GM12878 (cell line): ENCODE measurements at regions not wholly inside any gene's neighbourhood (a gene's known extent, or its start where the extent isn't known, plus 50 kb on each side); places are given as distances from the start of the nearest gene placed in this dataset.

ENCODE experiments used
- ASH2L ChIP-seq: fragments of 300-600, 200-600 bp; sonication (generic); IDR thresholded peaks from 2 replicates; pipeline ENCODE4 v1.6.1; 2017; ENCODE audit warnings: low read depth, mild to moderate bottlenecking, borderline replicate concordance
- BACH1 ChIP-seq: fragments of 450-650 bp; IDR thresholded peaks from 2 replicates; pipeline ENCODE4 v1.6.1; 2017; ENCODE audit warnings: mild to moderate bottlenecking, borderline replicate concordance
- BCL11A ChIP-seq: IDR thresholded peaks from 2 replicates; pipeline ENCODE4 v1.6.1; 2011; ENCODE audit warnings: low read depth, low read length
- BMI1 ChIP-seq: fragments of 450-650 bp; IDR thresholded peaks from 2 replicates; pipeline ENCODE4 v1.6.1; 2016; ENCODE audit warnings: mild to moderate bottlenecking, moderate library complexity, borderline replicate concordance
- CEBPB ChIP-seq, 2 experiments: fragments of 150-350 bp in 1 of 2; IDR thresholded peaks; 2 replicates each; pipeline ENCODE4 v1.6.1; 2012 to 2014; ENCODE audit warnings: low read depth in 2 of 2, low read length in 2 of 2, borderline replicate concordance in 1 of 2, inconsistent platforms in 1 of 2
- CHD2 ChIP-seq: IDR thresholded peaks from 2 replicates; pipeline ENCODE4 v1.6.1; 2011; ENCODE audit warnings: low read depth, low read length, improper control_type of control experiment, borderline replicate concordance
- CREM ChIP-seq: IDR thresholded peaks from 2 replicates; pipeline ENCODE4 v1.6.1; 2014; ENCODE audit warnings: antibody characterized with exemption, low read depth
- E2F4 ChIP-seq: IDR thresholded peaks from 2 replicates; pipeline ENCODE4 v1.6.1; 2012; ENCODE audit warnings: low read depth, low read length, improper control_type of control experiment
- EP300 ChIP-seq, 2 experiments: fragments of 150-350 bp in 1 of 2; IDR thresholded peaks; 2 replicates each; pipeline ENCODE4 v1.6.1; 2011 to 2012; ENCODE audit warnings: low read depth in 2 of 2, low read length in 2 of 2, borderline replicate concordance in 1 of 2, improper control_type of control experiment in 1 of 2, inconsistent platforms in 1 of 2; ENCODE audit not compliant: control insufficient read depth in 1 of 2
- ESRRA ChIP-seq: IDR thresholded peaks from 2 replicates; pipeline ENCODE4 v1.6.1; 2012; ENCODE audit warnings: mild to moderate bottlenecking, low read length, improper control_type of control experiment
- FOXM1 ChIP-seq: IDR thresholded peaks from 2 replicates; pipeline ENCODE4 v1.6.1; 2012; ENCODE audit warnings: low read depth, mild to moderate bottlenecking, inconsistent platforms, low read length, moderate library complexity
- GATAD2B ChIP-seq: fragments of 450-650 bp; conservative IDR thresholded peaks from 2 replicates; pipeline ENCODE4 v1.6.1; 2017; ENCODE audit warnings: low read depth, mild to moderate bottlenecking, moderate library complexity
- HDGF ChIP-seq: fragments of 450-650 bp; IDR thresholded peaks from 2 replicates; pipeline ENCODE4 v1.6.1; 2016; ENCODE audit warnings: antibody characterized with exemption
- IKZF2 ChIP-seq, 2 experiments: fragments of 450-650 bp; IDR thresholded peaks; 2 replicates each; pipeline ENCODE4 v1.6.1; 2017; ENCODE audit warnings: mild to moderate bottlenecking in 2 of 2, moderate library complexity in 2 of 2
- JUND ChIP-seq: IDR thresholded peaks from 2 replicates; pipeline ENCODE4 v1.6.1; 2012; ENCODE audit warnings: low read depth, mild to moderate bottlenecking, low read length, improper control_type of control experiment, moderate library complexity
- MLLT1 ChIP-seq: fragments of 450-650 bp; IDR thresholded peaks from 2 replicates; pipeline ENCODE4 v1.6.1; 2016; ENCODE audit warnings: mild to moderate bottlenecking
- NR2F1 ChIP-seq: fragments of 450-650 bp; conservative IDR thresholded peaks from 2 replicates; pipeline ENCODE4 v1.6.1; 2017; ENCODE audit warnings: mild to moderate bottlenecking
- PKNOX1 ChIP-seq: fragments of 450-650 bp; IDR thresholded peaks from 2 replicates; pipeline ENCODE4 v1.6.1; 2016; ENCODE audit warnings: mild to moderate bottlenecking
- RFX5 ChIP-seq: IDR thresholded peaks from 2 replicates; pipeline ENCODE4 v1.6.1; 2011; ENCODE audit warnings: low read depth, low read length, improper control_type of control experiment
- RUNX3 ChIP-seq: IDR thresholded peaks from 2 replicates; pipeline ENCODE4 v1.6.1; 2012; ENCODE audit warnings: low read length, inconsistent platforms
- WRNIP1 ChIP-seq: IDR thresholded peaks from 2 replicates; pipeline ENCODE4 v1.6.1; 2011; ENCODE audit warnings: low read depth, low read length, improper control_type of control experiment, borderline replicate concordance
- YY1 ChIP-seq: IDR thresholded peaks from 2 replicates; pipeline ENCODE4 v1.6.1; 2011; ENCODE audit warnings: low read depth, mild to moderate bottlenecking, low read length
- TF ChIP-seq, protein P1 (sequence below): fragments of 450-650 bp; IDR thresholded peaks from 2 replicates; pipeline ENCODE4 v1.6.1; 2017; ENCODE audit warnings: mild to moderate bottlenecking, low read depth, inconsistent platforms; ENCODE audit not compliant: poor library complexity, severe bottlenecking
- TF ChIP-seq, protein P2 (sequence below): fragments of 450-650 bp; IDR thresholded peaks from 2 replicates; pipeline ENCODE4 v1.6.1; 2017; ENCODE audit warnings: antibody characterized with exemption, mild to moderate bottlenecking, moderate library complexity

GRCh38 chr1:221878134-221878533 lies 136.2 kb upstream of the DUSP10 start (continued):
- no peak for TF ChIP-seq MLLT1
- TF ChIP-seq EP300 (IDR thresholded peaks at IDR 0.05; ENCODE audit: borderline replicate concordance in 1 of 2, control insufficient read depth in 1 of 2, low read depth in 2 of 2, low read length in 2 of 2): peak; percentile 54 to 86; a peak in 2 of 4 replicates
- TF ChIP-seq, protein P1, sequence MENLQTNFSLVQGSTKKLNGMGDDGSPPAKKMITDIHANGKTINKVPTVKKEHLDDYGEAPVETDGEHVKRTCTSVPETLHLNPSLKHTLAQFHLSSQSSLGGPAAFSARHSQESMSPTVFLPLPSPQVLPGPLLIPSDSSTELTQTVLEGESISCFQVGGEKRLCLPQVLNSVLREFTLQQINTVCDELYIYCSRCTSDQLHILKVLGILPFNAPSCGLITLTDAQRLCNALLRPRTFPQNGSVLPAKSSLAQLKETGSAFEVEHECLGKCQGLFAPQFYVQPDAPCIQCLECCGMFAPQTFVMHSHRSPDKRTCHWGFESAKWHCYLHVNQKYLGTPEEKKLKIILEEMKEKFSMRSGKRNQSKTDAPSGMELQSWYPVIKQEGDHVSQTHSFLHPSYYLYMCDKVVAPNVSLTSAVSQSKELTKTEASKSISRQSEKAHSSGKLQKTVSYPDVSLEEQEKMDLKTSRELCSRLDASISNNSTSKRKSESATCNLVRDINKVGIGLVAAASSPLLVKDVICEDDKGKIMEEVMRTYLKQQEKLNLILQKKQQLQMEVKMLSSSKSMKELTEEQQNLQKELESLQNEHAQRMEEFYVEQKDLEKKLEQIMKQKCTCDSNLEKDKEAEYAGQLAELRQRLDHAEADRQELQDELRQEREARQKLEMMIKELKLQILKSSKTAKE: peak; percentile 37
- TF ChIP-seq ESRRA: no peak
- no peak for TF ChIP-seq CHD2
- TF ChIP-seq HDGF: no peak
- 0 out of 4 replicates have a peak, but pooled peaks of 1 of the 2 experiments have one; percentile 31 for TF ChIP-seq CEBPB (IDR thresholded peaks at IDR 0.05; ENCODE audit: borderline replicate concordance in 1 of 2, low read depth in 2 of 2, low read length in 2 of 2)
- peak; percentile 28; the same call in 1 of the 2 replicates for TF ChIP-seq JUND
- peak; percentile 92 for TF ChIP-seq IKZF2 (IDR thresholded peaks at IDR 0.05)
- TF ChIP-seq GATAD2B: no peak
- TF ChIP-seq RUNX3: peak; percentile 94
- TF ChIP-seq RFX5: no peak
- TF ChIP-seq ASH2L: no peak
- TF ChIP-seq NR2F1: no peak
- TF ChIP-seq, protein P2, sequence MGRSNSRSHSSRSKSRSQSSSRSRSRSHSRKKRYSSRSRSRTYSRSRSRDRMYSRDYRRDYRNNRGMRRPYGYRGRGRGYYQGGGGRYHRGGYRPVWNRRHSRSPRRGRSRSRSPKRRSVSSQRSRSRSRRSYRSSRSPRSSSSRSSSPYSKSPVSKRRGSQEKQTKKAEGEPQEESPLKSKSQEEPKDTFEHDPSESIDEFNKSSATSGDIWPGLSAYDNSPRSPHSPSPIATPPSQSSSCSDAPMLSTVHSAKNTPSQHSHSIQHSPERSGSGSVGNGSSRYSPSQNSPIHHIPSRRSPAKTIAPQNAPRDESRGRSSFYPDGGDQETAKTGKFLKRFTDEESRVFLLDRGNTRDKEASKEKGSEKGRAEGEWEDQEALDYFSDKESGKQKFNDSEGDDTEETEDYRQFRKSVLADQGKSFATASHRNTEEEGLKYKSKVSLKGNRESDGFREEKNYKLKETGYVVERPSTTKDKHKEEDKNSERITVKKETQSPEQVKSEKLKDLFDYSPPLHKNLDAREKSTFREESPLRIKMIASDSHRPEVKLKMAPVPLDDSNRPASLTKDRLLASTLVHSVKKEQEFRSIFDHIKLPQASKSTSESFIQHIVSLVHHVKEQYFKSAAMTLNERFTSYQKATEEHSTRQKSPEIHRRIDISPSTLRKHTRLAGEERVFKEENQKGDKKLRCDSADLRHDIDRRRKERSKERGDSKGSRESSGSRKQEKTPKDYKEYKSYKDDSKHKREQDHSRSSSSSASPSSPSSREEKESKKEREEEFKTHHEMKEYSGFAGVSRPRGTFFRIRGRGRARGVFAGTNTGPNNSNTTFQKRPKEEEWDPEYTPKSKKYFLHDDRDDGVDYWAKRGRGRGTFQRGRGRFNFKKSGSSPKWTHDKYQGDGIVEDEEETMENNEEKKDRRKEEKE: no peak
- no peak for TF ChIP-seq PKNOX1
- no peak for TF ChIP-seq BMI1
- peak; percentile 62; the same call in 1 of the 2 replicates for TF ChIP-seq CREM
- TF ChIP-seq BACH1: no peak
- no peak for TF ChIP-seq YY1
- TF ChIP-seq E2F4: no peak
- TF ChIP-seq FOXM1: peak; percentile 57; the same call in 1 of the 2 replicates
- TF ChIP-seq WRNIP1: no peak
- TF ChIP-seq BCL11A: peak; percentile 59; the same call in 1 of the 2 replicates
